A549 (cell line): ENCODE measurements at regions not wholly inside any gene's neighbourhood (a gene's known extent, or its start where the extent isn't known, plus 50 kb on each side); places are given as distances from the start of the nearest gene placed in this dataset.

Experiments used
- EP300 ChIP-seq, 2 experiments: fragments of >200 bp; sonication (Bioruptor Twin); formaldehyde crosslinking; IDR thresholded peaks; 2 replicates in 1 of 2; 3 replicates in 1 of 2; pipeline ENCODE4 v1.6.1; 2016 to 2017
- PHF8 ChIP-seq: fragments of 200-600 bp; sonication (generic); IDR thresholded peaks from 2 replicates; pipeline ENCODE4 v1.6.1; 2016; ENCODE audit warnings: low read depth, mild to moderate bottlenecking, antibody characterized with exemption, moderate library complexity, borderline replicate concordance
- POLR2A ChIP-seq: IDR thresholded peaks from 2 replicates; pipeline ENCODE4 v1.6.1; 2012; ENCODE audit warnings: mild to moderate bottlenecking, low read length
- REST ChIP-seq: fragments of 200-600 bp; sonication (generic); IDR thresholded peaks from 2 replicates; pipeline ENCODE4 v1.6.1; 2016; ENCODE audit warnings: antibody characterized with exemption, mild to moderate bottlenecking, moderate library complexity
- RFX5 ChIP-seq: fragments of 450-650 bp; IDR thresholded peaks from 2 replicates; pipeline ENCODE4 v1.7.1; 2014; ENCODE audit warnings: antibody characterized with exemption, mild to moderate bottlenecking, moderate library complexity
- SMC3 ChIP-seq: fragments of >200 bp; sonication (Bioruptor Twin); formaldehyde crosslinking; IDR thresholded peaks from 3 replicates; pipeline ENCODE4 v1.6.1; 2018; ENCODE audit warnings: inconsistent platforms
- USF2 ChIP-seq: fragments of 450-650 bp; IDR thresholded peaks from 2 replicates; pipeline ENCODE4 v1.6.1; 2014; ENCODE audit warnings: antibody characterized with exemption
- ZFP36 ChIP-seq: fragments of 450-650 bp; IDR thresholded peaks from 2 replicates; pipeline ENCODE4 v1.6.1; 2014; ENCODE audit warnings: borderline replicate concordance; ENCODE audit not compliant: partially characterized antibody
- TF ChIP-seq, protein P1 (sequence below): fragments of >200 bp; sonication (Bioruptor Twin); formaldehyde crosslinking; IDR thresholded peaks from 3 replicates; pipeline ENCODE4 v1.5.1; 2016
- TF ChIP-seq, protein P2 (sequence below): IDR thresholded peaks from 2 replicates; pipeline ENCODE4 v1.6.1; 2012
- TF ChIP-seq, protein P3 (sequence below): fragments of >200 bp; sonication (Bioruptor Twin); formaldehyde crosslinking; IDR thresholded peaks from 3 replicates; pipeline ENCODE4 v1.6.1; 2016

DNA sequence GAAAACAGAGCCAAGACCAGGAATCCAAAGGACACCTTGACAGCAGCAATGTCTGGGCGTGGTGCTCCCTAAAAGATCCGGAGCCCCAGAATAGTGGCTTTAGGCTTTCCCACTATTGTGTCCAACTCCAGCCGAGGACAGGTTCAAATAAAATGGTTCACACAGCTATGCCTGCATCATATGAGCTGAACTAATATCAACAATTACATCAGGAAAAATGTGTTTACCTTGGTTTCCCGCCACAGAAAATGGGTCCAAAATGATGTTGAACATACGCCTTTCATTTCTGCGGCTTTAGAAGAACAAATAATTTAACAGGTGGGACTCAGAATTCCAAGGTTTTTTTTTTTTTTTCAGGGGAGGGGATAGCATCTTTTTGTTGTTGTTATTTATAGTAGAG is 93.6 kb downstream of the OSR1 start:
- TF ChIP-seq, protein P1, sequence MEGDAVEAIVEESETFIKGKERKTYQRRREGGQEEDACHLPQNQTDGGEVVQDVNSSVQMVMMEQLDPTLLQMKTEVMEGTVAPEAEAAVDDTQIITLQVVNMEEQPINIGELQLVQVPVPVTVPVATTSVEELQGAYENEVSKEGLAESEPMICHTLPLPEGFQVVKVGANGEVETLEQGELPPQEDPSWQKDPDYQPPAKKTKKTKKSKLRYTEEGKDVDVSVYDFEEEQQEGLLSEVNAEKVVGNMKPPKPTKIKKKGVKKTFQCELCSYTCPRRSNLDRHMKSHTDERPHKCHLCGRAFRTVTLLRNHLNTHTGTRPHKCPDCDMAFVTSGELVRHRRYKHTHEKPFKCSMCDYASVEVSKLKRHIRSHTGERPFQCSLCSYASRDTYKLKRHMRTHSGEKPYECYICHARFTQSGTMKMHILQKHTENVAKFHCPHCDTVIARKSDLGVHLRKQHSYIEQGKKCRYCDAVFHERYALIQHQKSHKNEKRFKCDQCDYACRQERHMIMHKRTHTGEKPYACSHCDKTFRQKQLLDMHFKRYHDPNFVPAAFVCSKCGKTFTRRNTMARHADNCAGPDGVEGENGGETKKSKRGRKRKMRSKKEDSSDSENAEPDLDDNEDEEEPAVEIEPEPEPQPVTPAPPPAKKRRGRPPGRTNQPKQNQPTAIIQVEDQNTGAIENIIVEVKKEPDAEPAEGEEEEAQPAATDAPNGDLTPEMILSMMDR = no peak
- TF ChIP-seq REST (no peak), POLR2A (no peak), PHF8 (no peak), ZFP36 (no peak), EP300 (IDR thresholded peaks at IDR 0.05) (no peak), USF2 (no peak), SMC3 (no peak), RFX5 (no peak)
- TF ChIP-seq, protein P2, sequence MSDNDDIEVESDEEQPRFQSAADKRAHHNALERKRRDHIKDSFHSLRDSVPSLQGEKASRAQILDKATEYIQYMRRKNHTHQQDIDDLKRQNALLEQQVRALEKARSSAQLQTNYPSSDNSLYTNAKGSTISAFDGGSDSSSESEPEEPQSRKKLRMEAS = no peak
- TF ChIP-seq, protein P3, sequence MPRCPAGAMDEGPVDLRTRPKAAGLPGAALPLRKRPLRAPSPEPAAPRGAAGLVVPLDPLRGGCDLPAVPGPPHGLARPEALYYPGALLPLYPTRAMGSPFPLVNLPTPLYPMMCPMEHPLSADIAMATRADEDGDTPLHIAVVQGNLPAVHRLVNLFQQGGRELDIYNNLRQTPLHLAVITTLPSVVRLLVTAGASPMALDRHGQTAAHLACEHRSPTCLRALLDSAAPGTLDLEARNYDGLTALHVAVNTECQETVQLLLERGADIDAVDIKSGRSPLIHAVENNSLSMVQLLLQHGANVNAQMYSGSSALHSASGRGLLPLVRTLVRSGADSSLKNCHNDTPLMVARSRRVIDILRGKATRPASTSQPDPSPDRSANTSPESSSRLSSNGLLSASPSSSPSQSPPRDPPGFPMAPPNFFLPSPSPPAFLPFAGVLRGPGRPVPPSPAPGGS = no peak
